Astrocyte (in vitro differentiated cells and primary cell): ENCODE measurements at regions not wholly inside any gene's neighbourhood (a gene's known extent, or its start where the extent isn't known, plus 50 kb on each side); places are given as distances from the start of the nearest gene placed in this dataset.

Source experiments
- EZH2 ChIP-seq: IDR thresholded peaks from 2 replicates; pipeline ENCODE4 v1.6.1; 2012; ENCODE audit warnings: mild to moderate bottlenecking, low read length, inconsistent platforms; ENCODE audit not compliant: insufficient read depth
- TF ChIP-seq, protein P1 (sequence below): IDR thresholded peaks from 2 replicates; pipeline ENCODE4 v1.5.1; 2011; ENCODE audit warnings: low read depth, mild to moderate bottlenecking, inconsistent platforms, low read length, moderate library complexity; ENCODE audit not compliant: insufficient read depth

DNA sequence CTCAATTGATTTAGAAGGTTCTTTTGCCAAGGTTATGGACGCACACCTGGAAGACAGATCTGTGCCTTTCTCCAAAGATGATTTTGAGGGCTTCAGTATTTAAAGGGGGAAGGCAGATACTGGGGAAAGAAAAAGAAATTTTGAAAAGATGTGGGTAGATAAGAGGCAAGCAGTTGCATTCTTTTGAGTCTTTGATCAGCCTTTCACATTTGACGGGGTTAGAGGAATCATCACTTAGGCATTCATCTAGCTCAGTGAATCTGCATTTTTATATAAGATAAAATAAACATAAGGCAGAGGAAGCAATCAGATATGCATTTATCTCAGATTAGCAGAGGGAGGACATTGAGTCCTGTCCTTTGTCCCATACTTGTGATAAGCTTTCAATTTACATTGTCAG is 243.4 kb upstream of the RAI14 start:
- TF ChIP-seq, protein P1, sequence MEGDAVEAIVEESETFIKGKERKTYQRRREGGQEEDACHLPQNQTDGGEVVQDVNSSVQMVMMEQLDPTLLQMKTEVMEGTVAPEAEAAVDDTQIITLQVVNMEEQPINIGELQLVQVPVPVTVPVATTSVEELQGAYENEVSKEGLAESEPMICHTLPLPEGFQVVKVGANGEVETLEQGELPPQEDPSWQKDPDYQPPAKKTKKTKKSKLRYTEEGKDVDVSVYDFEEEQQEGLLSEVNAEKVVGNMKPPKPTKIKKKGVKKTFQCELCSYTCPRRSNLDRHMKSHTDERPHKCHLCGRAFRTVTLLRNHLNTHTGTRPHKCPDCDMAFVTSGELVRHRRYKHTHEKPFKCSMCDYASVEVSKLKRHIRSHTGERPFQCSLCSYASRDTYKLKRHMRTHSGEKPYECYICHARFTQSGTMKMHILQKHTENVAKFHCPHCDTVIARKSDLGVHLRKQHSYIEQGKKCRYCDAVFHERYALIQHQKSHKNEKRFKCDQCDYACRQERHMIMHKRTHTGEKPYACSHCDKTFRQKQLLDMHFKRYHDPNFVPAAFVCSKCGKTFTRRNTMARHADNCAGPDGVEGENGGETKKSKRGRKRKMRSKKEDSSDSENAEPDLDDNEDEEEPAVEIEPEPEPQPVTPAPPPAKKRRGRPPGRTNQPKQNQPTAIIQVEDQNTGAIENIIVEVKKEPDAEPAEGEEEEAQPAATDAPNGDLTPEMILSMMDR = no peak
- TF ChIP-seq EZH2 = no peak
